Hippocampal formation (tissue), 2 donors: ENCODE measurements at regions not wholly inside any gene's neighbourhood (a gene's known extent, or its start where the extent isn't known, plus 50 kb on each side); places are given as distances from the start of the nearest gene placed in this dataset.

Experiments
- DNase-seq, 2 donors: peaks; one replicate each; lab custom pipeline; 2025; lab: John Stamatoyannopoulos, UW

GRCh38 chr3:151935446-151935845 lies 62.0 kb downstream of the SUCNR1 start:
- DNase-seq, result no peak

DNA sequence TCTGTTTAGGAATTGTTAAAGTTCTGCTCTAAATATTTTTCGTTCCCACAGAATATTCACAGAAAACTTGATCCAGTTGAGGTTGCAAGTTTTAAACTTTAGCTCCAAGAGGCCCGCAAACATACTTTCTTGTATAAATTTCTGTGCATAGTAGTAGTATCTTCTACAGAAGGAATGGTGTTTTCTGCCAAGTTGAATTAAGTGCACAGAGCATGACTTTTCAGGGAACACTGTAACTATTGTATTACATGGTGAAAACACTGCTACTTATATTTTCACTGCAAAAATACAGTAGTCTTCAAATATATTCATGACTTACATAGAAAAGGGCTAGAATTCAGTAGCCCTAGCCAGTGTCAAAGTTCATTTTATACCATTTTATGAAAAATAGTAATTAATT lies 67.0 kb downstream of the SUCNR1 start:
- no peak for DNase-seq

- no peak for DNase-seq
These were observed 70.1 kb downstream of the SUCNR1 start for GRCh38 chr3:151943539-151943938.

DNA sequence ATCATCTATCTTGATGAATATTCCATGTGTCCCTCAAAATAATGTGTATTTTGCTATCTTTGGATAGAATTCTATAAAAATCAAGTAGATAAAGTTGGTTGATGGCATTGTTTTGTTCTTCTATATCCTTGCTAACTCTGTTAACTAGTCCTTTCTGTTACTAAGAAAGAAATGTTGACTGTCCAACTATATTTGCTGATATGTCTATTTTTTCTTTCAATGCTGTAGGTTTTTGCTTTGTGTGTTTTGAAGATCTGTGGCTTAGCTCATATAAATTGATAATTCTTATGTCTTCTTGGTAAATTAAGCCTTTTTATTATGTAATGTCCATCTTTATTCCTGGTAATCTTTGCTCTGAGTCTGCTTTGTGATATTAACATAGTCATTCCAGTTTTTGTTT lies 70.9 kb downstream of the SUCNR1 start:
- no peak for DNase-seq

DNA sequence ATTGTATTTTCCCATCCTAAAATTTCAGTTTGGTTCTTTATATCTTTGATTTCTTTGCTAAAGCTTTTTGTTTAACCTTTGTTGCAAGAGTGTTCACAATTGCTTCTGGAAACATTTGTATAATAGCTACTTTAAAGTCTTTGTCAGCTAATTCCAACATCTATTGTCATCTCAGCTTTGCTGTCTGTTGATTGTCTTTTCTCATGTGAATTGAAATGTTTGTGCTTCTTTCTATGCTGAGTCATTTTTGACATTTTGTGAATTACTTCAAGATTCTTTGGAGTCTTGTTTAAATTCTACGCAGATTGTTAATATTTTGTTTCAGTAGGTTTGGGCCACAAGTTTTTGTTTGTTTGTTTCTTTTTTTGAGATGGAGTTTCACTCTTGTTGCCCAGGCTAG lies 73.2 kb downstream of the SUCNR1 start:
- no peak for DNase-seq

- no peak for DNase-seq
These were observed 76.3 kb downstream of the SUCNR1 start for GRCh38 chr3:151949706-151950105.

- no peak for DNase-seq
These were observed 81.9 kb downstream of the SUCNR1 start for GRCh38 chr3:151955356-151955755.

GRCh38 chr3:151960961-151961580 lies 87.6 kb downstream of the SUCNR1 start:
- DNase-seq, result no peak

- DNase-seq, result no peak
These were observed 88.9 kb downstream of the SUCNR1 start for GRCh38 chr3:151962352-151962751.

GRCh38 chr3:151962912-151963311 lies 89.5 kb downstream of the SUCNR1 start:
- DNase-seq, result no peak

DNA sequence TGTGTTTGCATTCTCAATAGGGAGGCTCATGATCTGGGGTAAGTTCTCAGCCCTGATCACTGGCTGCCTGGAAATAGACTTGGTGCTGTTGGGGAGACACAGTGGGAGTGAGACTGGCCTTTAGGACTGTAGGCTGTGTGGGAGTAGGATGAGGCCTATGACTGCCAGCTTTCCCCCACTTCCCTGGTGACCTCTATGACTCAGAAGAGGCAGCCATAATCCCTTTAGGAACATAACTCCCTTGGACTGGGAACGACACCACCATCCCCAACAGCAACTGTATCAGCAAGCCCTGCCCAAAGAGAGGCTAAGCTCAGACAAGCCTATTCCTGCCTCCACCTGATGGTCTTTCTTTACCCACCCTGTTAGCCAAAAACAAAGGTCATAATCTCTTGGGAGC lies 91.3 kb downstream of the SUCNR1 start:
- DNase-seq, result no peak

DNA sequence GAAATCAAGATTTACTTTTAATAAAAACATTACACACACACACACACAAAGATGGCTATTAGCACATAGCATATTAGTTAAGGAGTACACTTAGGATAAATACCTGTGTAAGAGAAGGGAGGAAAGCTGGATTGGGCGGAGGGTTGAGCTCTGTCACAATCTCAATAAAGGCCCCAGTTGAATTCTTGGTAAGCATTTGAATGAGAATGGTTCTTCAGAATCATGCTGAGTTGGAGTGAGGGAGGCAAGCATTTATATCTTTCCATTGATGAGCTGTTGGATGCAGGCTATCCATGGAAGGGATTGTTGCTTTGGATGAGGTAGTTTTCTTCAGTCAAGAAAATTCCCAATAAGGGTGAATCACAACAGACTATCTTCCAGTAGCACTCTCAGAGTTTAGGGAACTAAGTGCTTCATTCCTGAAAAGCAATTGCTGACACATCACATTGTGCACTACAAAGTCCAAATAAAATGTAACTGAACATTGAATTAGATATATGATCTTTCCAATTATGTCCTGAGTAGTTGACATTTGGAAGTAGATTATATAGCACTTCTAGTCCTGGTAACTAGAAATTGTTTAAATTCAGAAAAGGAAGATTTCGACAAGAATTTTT lies 95.7 kb downstream of the SUCNR1 start:
- no peak for DNase-seq

DNA sequence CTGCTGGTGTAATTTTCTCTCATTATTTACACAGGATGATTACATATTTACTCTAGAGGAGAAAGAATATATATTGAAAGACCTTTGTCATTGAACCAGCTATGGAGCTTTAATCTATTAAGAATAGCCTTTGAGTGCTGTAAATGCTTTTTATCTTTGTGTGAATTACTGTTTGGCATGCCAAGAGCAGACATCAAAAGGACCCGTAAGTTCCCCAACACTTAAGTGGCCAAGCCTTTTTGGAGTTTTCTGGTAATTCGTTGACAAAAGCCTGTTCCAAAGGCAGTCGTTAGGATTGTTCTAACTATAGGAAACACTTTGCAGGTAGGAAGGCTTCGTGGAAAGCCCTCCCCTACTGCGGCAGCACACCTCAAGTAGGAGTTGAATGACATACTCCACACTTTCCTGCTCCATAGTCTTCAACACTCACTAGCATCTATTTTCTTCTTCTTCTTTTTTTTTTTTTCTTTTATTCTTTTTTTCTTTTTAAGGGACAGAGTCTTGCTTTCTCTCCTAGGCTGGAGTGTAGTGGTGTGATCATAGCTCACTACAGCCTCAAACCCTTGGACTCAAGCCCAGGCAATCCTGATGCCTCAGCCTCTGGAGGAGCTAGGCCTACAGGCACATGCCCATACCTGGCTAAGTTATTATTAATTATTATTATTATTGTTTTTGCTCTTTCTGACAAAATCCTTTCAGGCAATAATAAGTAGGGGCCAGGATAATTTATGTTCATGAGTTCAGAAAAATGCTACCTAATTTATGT lies 98.6 kb downstream of the SUCNR1 start:
- DNase-seq, result no peak

GRCh38 chr3:151974067-151974466 lies 100.6 kb downstream of the SUCNR1 start:
- no peak for DNase-seq

DNA sequence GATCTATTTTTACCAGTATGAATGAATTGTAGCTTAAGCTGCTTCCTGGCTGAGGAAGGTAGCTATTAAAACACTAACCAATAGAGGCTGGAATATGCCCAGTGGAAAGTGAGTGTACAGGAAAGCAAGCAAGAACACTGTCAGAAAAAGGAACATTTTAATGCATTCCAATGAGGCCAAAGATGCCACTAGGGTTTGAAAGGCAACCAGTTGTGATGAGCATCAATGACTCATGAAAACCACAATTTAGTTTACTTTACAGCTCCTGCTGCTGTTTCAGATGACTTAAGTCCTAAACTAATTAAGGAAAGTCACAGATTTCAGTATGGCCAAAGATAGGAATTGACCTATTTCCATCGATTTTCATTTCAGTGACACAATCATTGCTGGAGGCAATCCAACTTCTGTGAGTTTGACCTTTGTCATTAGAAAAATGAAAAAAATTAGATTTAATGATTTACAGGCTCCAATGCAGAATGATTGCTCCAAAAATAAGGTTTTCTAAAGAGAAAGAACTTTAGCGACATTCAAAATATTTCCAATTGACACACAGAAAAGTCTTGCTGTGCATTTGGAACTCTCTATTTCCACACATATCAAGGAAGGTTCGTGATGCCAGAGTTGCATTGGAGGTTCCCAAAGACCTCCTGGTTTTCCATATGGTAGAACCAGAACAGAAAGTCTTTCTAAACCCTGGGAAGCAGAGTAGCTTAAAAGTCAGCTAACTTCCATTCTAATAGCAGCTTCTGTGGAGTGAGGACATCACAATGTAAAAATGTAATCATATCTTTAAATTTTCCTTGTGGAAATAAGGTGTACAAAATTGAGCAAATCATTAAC lies 103.0 kb downstream of the SUCNR1 start:
- no peak for DNase-seq

DNA sequence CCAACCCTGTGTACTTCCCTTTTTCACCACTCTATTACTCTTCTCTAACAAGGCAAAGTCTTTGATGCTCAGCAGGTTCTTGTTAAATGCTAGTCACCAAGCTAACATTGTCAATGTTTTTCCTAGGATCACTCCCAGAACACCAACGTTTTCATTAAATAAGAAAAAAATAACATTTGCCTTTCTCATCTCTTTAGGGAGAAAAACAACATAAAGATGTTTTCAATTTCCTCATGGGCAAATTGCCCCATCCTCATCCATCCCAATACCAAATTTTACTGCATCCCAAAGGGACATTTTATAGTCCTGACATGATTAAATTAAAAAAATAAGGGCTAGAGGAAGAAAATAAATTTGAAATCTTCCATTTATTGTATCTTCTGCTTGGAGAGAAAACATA lies 106.5 kb downstream of the SUCNR1 start:
- DNase-seq, result no peak

GRCh38 chr3:151983538-151983937 lies 110.1 kb downstream of the SUCNR1 start:
- DNase-seq, result no peak

- DNase-seq, result no peak
These were observed 112.5 kb downstream of the SUCNR1 start for GRCh38 chr3:151985787-151986430.

DNA sequence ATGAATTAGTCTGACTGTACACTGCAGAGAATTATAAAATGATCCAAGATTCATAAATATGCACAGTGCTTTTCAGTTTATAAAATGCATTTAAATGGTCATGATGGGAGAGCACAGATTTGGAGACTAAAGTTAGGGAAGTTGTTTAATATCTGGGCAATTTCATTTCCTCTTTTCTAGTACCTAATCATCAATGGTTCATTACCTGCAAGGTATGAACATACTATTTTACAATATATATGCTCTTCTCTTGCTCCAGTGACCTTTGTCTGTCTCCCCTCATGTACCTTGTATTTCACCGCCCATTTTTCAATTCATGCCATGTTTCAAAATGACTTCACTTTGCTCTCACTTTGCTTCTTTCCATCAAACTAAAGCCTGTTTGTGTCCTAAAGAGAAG lies 114.5 kb downstream of the SUCNR1 start:
- no peak for DNase-seq

- DNase-seq, result no peak
These were observed 116.2 kb downstream of the SUCNR1 start for GRCh38 chr3:151989621-151990020.

- no peak for DNase-seq
These were observed 117.4 kb downstream of the SUCNR1 start for GRCh38 chr3:151990696-151991376.
